GM12873 (cell line): ENCODE measurements at regions not wholly inside any gene's neighbourhood (a gene's known extent, or its start where the extent isn't known, plus 50 kb on each side); places are given as distances from the start of the nearest gene placed in this dataset.

ENCODE experiments used
- CTCF ChIP-seq: IDR thresholded peaks from 2 replicates; pipeline ENCODE4 v1.5.1; 2012; ENCODE audit warnings: low read depth, mild to moderate bottlenecking, moderate library complexity, low read length, control low read depth; ENCODE audit not compliant: insufficient read depth; ENCODE audit errors: missing control alignments

- no peak for TF ChIP-seq CTCF
These were observed 348.4 kb downstream of the FAM47B start for GRCh38 chrX:35291013-35291412.

GRCh38 chrX:35292522-35292921 lies 349.9 kb downstream of the FAM47B start:
- TF ChIP-seq CTCF = no peak

- TF ChIP-seq CTCF = no peak
These were observed 397.2 kb downstream of the FAM47B start for GRCh38 chrX:35339796-35340195.

- TF ChIP-seq CTCF = no peak
These were observed 397.9 kb downstream of the FAM47B start for GRCh38 chrX:35340465-35340864.

GRCh38 chrX:35351212-35351611 lies 408.6 kb downstream of the FAM47B start:
- no peak for TF ChIP-seq CTCF

GRCh38 chrX:35351795-35352483 lies 409.3 kb downstream of the FAM47B start:
- TF ChIP-seq CTCF = no peak

GRCh38 chrX:35357656-35358055 lies 415.1 kb downstream of the FAM47B start:
- TF ChIP-seq CTCF = no peak
